GM23338 (cell line): ENCODE measurements at regions not wholly inside any gene's neighbourhood (a gene's known extent, or its start where the extent isn't known, plus 50 kb on each side); places are given as distances from the start of the nearest gene placed in this dataset.

Source experiments
- ATAC-seq: fragments of 200-7000 bp; cut with Tn5 transposase; 3 replicates; pipeline ENCODE4 v1.9.1; 2020
- DNase-seq: peaks from one replicate; pipeline ENCODE4 v3.0.0-alpha.2; 2015; ENCODE audit warnings: low spot score
- H2AFZ ChIP-seq: fragments of 200-600 bp; sonication (generic); 2 replicates; pipeline ENCODE4 v1.8.0; 2016; ENCODE audit warnings: antibody characterized with exemption, mild to moderate bottlenecking, moderate library complexity
- H3F3A ChIP-seq: fragments of 200-600 bp; sonication (generic); replicated peaks from 2 replicates; pipeline ENCODE4 v1.8.0; 2017; ENCODE audit warnings: antibody characterized with exemption, mixed run types, low read depth
- H3K27ac ChIP-seq: fragments of 200-600 bp; sonication (generic); 2 replicates; pipeline ENCODE4 v1.6.1; 2016; ENCODE audit warnings: low read depth
- H3K27me3 ChIP-seq: fragments of 200-600 bp; sonication (generic); 2 replicates; pipeline ENCODE4 v1.8.0; 2016; ENCODE audit warnings: mild to moderate bottlenecking, mixed run types, moderate library complexity; ENCODE audit not compliant: insufficient read depth
- H3K36me3 ChIP-seq: fragments of 200-600 bp; sonication (generic); 2 replicates; pipeline ENCODE4 v1.8.0; 2016; ENCODE audit warnings: mild to moderate bottlenecking; ENCODE audit not compliant: insufficient read depth
- H3K4me1 ChIP-seq: fragments of 200-600 bp; sonication (generic); 2 replicates; pipeline ENCODE4 v1.8.0; 2016; ENCODE audit warnings: mild to moderate bottlenecking, moderate library complexity; ENCODE audit not compliant: insufficient read depth
- H3K4me2 ChIP-seq: fragments of 200-600 bp; sonication (generic); 2 replicates; pipeline ENCODE4 v1.7.1; 2017; ENCODE audit warnings: mixed run types
- H3K4me3 ChIP-seq: fragments of 200-600 bp; sonication (generic); 2 replicates; pipeline ENCODE4 v1.6.1; 2016; ENCODE audit warnings: mixed run types
- H3K79me2 ChIP-seq: fragments of 200-600 bp; sonication (generic); replicated peaks from 2 replicates; pipeline ENCODE4 v1.8.0; 2017; ENCODE audit warnings: mild to moderate bottlenecking; ENCODE audit not compliant: insufficient read depth
- H3K9me2 ChIP-seq: fragments of 200-600 bp; sonication (generic); 2 replicates; pipeline ENCODE4 v1.8.0; 2017; ENCODE audit not compliant: insufficient read depth
- H4K20me1 ChIP-seq: fragments of 200-600 bp; sonication (generic); replicated peaks from 2 replicates; pipeline ENCODE4 v1.8.0; 2017; ENCODE audit warnings: mild to moderate bottlenecking; ENCODE audit not compliant: insufficient read depth
- H3K27ac Mint-ChIP-seq: 2 replicates; pipeline ENCODE4 v1.8.0; 2020; ENCODE audit warnings: inconsistent platforms, mild to moderate bottlenecking, moderate library complexity, mixed read lengths
- H3K27me3 Mint-ChIP-seq: 3 replicates; pipeline ENCODE4 v1.8.0; 2022; ENCODE audit warnings: low read depth, mild to moderate bottlenecking, moderate library complexity, mixed read lengths, inconsistent platforms; ENCODE audit not compliant: insufficient read depth, poor library complexity
- H3K36me3 Mint-ChIP-seq: 3 replicates; pipeline ENCODE4 v1.8.0; 2021; ENCODE audit warnings: low read depth, mild to moderate bottlenecking, inconsistent platforms, moderate library complexity, mixed read lengths
- H3K4me1 Mint-ChIP-seq: 3 replicates; pipeline ENCODE4 v1.8.0; 2020; ENCODE audit warnings: mild to moderate bottlenecking, inconsistent platforms, mixed read lengths
- H3K4me3 Mint-ChIP-seq: 3 replicates; pipeline ENCODE4 v1.8.0; 2021; ENCODE audit warnings: moderate library complexity, mild to moderate bottlenecking, inconsistent platforms, mixed read lengths
- H3K9me3 Mint-ChIP-seq: 3 replicates; pipeline ENCODE4 v1.8.0; 2020; ENCODE audit warnings: moderate library complexity, mild to moderate bottlenecking, inconsistent platforms, mixed read lengths
- CREB1 ChIP-seq: fragments of 250-450 bp; sonication (Bioruptor Pico); IDR thresholded peaks from 2 replicates; pipeline ENCODE4 v1.5.0; 2020; ENCODE audit warnings: low read depth, mild to moderate bottlenecking, moderate library complexity
- NANOG ChIP-seq: IDR thresholded peaks from 2 replicates; pipeline ENCODE4 v1.6.1; 2016; ENCODE audit warnings: antibody characterized with exemption, borderline replicate concordance
- ZNF114 ChIP-seq: fragments of 250-450 bp; sonication (Bioruptor Pico); IDR thresholded peaks from 2 replicates; pipeline ENCODE4 v1.5.0; 2020; ENCODE audit warnings: mild to moderate bottlenecking, moderate library complexity
- ZNF331 ChIP-seq: fragments of 250-450 bp; sonication (Bioruptor Pico); IDR thresholded peaks from 2 replicates; pipeline ENCODE4 v1.5.0; 2020; ENCODE audit warnings: low read depth, mild to moderate bottlenecking, moderate library complexity
- ZNF462 ChIP-seq: fragments of 250-450 bp; sonication (Bioruptor Pico); IDR thresholded peaks from 2 replicates; pipeline ENCODE4 v1.5.0; 2020; ENCODE audit warnings: mild to moderate bottlenecking, moderate library complexity

- Histone ChIP-seq H3K79me2 (no peaks in the 10 kb centered on the region), H3K27ac (no peak overlapping the region), H2AFZ (no peak overlapping the region), H3F3A (no peaks in the 10 kb centered on the region), H3K4me1 (peaks cover 7% of the 10 kb centered on the region), H3K9me2 (peaks cover 6% of the 10 kb centered on the region; the same call in 1 of the 2 replicates), H4K20me1 (no peaks in the 10 kb centered on the region), H3K27me3 (no peaks in the 10 kb centered on the region), H3K36me3 (no peaks in the 10 kb centered on the region), H3K4me2 (no peak overlapping the region), H3K4me3 (no peak overlapping the region)
- DNase-seq (no peak), ATAC-seq (no peak)
- H3K4me3 Mint-ChIP-seq: no peak overlapping the region
- peaks cover 2% of the 10 kb centered on the region; the same call in 1 of the 3 replicates for H3K9me3 Mint-ChIP-seq
- H3K4me1 Mint-ChIP-seq: peaks cover 11% of the 10 kb centered on the region
- H3K27me3 Mint-ChIP-seq: peaks cover 16% of the 10 kb centered on the region
- H3K36me3 Mint-ChIP-seq: no peaks in the 10 kb centered on the region
- TF ChIP-seq ZNF331 (CRISPR knock-in tag): no peak
- no peak for TF ChIP-seq CREB1 (CRISPR knock-in tag)
- no peak for TF ChIP-seq NANOG
- TF ChIP-seq ZNF114: no peak
- TF ChIP-seq ZNF462 (CRISPR knock-in tag): no peak
- H3K27ac Mint-ChIP-seq: no peak overlapping the region
Observed at GRCh38 chr6:40714576-40715564, 127.7 kb upstream of the LRFN2 start.
